GM04503 (cell line): ENCODE measurements at regions not wholly inside any gene's neighbourhood (a gene's known extent, or its start where the extent isn't known, plus 50 kb on each side); places are given as distances from the start of the nearest gene placed in this dataset.
"Not testable (repeated sequence)": the region's sequence is repeated elsewhere in the genome, so short reads cannot be mapped to it uniquely, and the experiment has no call there.

ENCODE experiments used
- DNase-seq: peaks from one replicate; pipeline ENCODE4 v3.0.0-alpha.2; 2012; ENCODE audit warnings: low read depth

DNA sequence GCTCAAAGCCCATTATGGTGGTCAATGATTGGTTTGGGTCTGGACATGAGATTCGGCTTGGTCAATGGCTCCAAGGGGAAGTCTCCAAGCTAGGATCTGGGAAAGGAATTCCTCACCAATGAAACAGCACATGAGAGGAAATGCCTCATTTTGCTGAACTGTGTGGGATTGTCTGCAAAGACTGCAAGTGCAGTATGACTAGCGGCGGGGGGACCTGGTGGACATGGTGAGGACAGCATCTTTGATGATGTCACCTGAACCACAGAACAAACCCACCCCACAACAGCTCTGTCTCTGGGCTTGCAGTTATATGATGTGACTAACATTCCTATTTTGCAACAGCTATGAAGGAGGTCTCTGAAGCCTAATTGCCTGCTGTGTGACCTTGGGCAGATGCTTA is 50.6 kb upstream of the NKD1 start:
- DNase-seq, result peak; percentile 38

DNA sequence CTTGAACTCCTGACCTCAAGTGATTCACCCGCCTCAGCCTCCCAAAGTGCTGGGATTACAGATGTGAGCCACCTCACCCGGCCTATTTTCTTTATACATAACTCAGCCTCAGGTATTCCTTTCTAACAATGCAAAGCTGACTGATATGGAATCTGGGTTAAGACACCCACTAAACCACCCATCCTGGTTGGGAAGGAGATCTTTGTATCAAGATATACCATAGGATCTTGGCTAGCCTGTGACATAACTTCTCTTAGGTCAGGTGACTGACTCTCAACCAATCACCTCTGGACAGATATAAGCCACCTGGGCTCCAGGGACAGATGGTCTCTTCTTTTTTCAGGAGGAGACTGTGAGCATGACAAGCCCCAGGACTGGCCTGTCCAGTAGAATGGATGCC is 51.2 kb upstream of the NKD1 start:
- DNase-seq, result no peak

DNA sequence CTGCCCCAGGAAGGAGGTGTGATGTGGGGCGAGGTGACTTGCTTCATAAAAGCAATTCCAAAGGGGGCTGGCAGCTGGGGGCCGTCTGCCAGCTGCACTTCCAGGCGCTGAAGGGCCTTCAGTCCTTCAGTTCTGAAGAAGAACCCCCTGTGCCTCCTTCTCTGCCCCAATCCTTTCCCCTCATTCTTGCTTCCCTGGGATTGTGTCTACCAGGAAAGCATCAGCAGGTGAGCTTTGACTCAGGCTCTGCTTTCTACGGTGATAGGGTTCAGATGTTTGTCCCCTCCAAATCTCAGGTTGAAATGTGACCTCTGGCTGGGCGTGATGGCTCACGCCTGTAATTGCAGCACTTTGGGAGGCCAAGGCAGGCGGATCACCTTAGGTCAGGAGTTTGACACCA is 52.5 kb upstream of the NKD1 start:
- DNase-seq, result no peak

DNA sequence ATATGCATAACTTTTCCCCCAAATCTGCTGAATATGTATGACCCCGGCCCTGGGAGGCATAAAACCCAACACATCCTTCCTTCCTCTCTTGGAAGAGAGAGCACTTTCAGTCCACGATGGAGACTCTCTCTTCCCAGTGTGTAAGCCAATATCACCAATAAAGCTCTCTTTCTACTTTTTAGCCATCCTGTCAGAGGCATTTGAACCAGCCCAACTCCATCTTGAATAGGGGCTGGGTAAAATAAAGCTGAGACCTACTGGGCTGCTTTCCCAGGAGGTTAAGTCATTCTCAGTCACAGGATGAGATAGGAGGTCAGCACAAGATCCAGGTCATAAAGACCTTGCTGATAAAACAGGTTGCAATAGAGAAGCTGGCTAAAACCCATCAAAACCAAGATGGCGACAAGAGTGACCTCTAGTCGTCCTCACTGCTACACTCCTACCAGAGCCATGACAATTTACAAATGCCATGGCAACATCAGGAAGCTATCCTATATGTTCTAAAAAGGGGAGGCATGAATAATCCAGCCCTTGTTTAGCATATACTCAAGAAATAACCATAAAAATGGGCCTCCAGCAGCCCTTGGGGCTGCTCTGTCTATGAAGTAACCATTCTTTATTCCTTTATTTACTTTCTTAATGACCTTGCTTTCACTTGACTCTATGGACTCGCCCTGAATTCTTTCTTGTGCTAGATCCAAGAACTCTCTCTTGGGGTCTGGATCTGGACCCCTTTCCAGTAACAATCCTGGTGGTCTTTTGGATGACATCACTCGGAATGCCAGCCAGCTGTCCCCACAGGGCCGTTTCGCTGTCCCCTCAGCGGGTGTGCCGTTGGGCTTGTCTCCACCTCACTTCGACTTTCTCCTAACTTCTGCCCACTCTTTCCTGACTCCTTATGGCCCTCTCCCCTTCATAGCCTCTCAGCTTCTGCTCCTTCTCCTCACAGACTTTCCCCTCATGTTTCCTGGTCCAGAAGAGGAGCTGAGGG is 53.4 kb upstream of the NKD1 start:
- no peak for DNase-seq

DNA sequence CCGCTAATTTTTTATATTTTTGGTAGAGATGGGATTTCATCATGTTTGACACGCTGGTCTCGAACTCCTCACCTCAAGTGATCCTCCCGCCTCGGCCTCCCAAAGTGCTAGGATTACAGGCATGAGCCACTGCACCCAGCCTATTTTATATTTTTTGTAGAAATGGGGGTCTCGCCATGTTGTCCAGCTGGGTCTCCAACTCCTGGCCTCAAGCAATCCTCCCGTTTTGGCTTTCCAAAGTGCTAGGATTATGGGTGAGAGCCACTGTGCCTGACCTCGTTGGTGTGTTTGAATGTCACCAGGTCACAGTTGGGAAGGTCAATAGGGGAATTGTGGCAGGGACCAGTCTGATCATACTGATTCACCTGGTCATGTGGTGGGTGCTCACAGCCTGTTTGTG is 56.7 kb upstream of the NKD1 start:
- no peak for DNase-seq

DNA sequence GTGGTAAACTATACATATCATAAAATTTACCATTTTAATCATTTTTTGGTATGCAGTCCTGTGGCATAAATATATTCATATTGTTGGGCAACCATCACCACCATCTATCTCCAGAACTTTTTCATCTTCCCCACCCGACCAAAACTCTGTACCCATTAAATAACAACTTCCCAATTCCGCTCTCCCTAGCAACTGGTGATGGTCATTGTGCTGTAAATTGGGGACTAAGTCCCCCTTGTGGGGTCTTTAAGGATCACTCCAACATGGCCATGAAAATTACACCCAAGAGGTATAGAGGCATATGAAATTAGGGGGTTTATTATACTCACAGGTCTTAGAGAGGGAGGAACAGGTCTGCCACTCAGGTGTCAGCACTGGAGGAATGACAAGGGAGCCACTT is 57.4 kb upstream of the NKD1 start:
- DNase-seq, result no peak

DNA sequence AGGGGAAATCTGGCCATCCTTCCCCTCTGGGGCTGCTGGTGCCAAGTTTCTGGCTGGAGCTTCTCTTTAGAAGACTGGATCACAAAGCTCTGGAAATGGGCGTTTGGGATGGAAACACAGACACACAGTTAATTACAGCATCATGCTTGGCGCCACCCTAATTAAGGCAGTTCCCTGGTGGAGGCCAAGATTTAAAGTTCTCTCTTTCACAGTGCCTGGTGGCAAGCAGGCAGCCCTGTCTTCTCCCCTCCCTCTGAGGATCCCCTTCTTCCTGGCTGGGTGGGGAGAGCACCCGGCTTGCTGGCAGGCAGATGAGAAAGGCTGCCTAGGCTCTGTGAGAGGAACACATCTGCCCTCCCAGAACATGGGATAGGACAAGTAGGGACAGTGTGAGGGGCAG is 59.0 kb upstream of the NKD1 start:
- DNase-seq, result no peak

DNA sequence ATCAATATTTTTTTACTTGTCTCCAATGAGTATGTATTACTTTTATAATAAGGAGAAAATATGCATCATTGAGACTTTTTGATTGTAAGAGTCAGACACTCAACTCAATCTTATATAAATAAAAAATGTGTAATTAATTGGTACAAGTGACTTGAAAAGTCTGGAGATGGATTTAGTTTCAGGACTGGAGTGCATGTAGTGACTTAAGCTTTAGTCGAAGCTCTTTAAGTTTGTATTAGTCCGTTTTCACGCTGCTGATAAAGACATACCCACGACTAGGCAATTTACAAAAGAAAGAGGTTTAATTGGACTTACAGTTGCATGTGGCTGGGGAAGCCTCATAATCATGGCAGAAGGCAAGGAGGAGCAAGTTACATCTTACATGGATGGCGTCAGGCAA is 60.7 kb upstream of the NKD1 start:
- no peak for DNase-seq

DNA sequence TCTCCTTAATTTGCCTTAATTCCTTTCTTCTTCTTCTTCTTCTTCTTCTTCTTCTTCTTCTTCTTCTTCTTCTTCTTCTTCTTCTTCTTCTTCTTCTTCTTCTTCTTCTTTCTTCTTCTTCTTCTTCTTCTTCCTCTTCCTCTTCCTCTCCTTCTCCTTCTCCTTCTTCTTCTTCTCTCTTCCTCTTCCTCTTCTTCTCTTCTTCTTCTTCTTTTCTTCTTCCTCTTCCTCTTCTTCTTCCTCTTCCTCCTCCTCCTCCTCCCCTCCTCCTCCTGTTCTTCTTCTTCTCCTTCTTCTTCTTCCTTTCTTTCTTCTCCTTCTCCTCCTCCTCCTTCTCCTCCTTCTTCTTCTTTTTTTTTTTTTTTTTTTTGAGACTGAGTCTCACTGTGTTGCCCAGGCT is 62.0 kb upstream of the NKD1 start:
- DNase-seq, result not testable (repeated sequence)

DNA sequence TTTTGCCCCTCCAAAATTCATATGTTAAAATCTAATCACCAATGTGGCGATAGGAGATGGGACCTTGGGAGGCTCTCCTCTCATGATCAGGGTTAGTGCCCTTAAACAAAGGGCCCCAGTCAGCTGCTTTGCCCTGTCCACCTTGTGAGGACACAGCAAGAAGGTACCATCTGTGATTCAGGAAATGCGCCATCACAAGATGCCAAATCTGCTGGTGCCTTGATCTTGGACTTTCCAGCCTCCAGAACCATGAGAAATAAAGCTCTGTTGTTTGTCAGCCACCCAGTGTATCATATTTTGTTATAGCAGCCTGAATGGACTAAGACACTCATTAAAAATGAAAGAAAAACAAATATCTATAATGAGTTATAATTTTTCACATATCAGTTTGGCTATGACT is 63.0 kb upstream of the NKD1 start:
- DNase-seq, result no peak

DNA sequence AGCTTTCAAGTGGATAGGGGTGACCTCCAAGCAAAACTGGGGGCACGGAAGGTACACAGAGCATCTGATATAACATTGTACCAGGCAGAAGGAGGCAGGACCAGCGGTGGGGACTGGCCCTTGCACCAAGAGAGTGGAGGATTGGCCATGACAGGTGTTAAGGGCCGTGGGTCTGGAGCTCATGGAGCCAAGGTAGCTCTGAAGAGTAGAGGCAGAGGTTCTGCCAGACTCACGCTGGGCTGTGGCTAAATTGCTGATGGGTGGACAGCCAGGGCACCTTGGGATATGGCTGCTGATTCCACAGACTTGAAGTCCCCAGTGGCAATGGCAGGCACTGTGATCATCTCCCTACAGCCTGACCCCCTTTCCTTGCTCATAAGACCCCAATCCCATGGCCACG is 65.9 kb upstream of the NKD1 start:
- DNase-seq, result no peak

DNA sequence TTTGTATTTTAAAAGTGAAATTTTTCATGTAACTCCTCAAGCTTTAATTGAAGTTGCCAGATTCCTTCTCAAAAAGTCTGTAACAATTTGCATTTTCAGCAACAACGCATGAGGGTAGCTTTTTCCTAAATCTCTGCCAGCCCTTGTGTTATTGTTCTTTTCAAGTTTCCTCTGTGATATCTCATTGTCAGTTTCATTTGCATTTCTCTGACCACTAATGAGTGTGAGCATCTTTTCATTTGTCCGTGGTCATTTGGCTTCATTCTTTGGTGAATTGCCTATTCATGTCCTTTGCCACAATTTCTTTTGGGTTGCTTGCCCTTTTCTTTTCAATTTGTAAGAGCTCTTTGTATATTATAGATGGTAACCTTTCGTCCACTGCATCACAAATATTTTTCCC is 68.0 kb upstream of the NKD1 start:
- no peak for DNase-seq

DNA sequence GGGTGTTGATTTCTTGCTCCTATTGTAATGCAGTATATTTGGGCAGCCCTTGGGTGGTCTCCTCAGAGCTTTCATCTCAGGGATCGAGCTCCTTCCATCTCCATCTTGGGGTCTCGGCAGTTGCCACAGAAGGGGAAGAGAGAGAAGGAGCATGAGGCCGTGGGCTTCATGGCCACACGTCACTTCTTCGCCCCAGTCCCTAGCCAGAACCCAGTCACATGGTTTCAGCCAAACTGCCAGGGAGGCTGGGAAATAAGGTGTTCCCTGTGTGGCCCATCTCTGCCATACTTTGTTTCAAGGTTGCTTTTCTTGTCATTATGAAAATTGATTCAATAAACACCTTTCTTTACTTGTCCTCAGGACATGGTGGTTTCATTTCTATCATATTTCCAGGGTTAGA is 68.4 kb upstream of the NKD1 start:
- DNase-seq, result no peak

DNA sequence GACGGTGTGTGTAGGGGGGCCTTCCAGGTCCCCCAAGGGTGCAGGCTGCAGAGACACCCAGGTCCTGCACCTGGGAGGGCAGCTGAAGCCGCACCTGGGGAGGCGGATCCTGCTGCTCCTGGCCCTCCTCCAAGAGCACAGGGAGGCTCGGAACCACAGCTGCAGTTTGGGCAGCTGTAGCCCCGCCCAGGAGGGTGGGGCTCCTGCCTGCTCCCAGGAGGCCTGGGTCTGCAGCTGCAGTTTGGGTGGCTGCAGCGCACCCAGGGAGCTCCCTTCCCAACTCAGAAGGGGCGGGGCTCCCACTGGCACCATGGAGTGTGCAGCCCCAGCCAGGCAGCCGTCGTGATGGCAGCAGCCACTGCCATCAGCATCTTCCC is 69.4 kb upstream of the NKD1 start:
- no peak for DNase-seq

DNA sequence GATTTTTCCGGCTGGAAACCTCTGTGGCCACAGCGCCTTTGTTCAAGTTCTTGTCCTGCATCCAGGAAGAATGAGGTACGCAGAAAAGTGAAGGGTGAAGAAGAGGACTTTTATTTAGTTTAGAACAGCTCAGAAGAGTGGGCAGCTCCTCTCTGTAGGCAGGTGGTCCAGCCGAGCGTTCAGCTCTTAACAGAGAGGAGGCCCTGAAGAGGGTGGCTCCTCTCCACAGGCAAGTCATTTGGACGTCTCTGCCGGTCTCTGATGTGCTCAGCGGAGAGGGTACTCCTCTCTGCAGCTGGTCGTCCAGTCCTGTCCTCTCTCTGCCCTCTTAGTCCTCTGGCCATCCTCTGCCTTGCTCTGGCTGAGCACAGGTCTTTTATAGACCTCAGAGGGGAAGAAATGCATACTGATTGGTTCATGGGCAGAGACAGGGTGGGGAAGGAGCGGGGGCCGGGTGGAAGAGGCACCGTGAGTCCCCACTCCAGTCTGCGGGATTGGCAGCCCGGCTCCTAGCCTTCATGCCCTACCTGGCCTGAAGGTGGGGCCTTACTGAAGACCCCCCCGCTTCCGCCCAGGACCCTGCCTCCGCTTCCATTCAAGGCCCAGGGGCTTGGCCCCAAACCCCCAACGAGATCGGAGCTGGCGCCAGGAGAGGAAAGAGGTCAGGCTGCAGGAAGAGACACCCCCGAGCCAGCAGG is 70.0 kb upstream of the NKD1 start:
- DNase-seq, result no peak

DNA sequence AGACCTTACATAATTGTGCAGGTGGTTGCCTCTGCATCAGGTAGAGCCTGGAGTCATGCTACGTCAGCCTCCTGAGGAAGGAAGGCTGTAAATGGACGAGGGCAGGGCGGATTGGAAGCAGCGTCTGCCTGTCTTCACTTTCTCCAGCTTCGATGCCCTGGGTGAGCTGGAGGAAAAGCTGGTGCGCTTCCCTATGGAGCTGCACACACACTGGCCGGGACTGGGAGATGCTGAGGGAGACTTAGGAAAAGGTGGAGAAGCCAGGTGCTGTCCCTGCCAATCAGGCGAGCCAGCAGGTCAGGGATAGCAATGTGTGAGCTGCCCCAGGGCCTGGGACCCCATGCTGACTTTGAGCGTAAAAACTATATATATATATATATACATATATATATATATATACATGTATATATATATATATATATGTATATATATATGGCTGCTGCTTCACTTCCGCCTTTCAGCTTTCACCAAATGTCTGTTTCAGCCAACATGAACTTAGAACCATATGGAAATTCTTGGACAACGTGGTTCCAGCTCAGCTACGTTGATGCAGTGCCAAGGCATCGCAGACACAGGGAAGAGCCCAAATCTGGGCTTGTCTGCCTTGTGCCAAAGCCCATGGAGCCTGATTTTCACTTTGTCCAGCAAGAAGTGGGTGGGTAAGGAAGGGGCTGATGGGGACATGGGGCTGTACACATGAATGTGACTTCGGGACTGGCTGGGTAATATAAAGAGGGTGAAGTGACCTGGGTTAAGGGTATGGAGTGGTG is 71.5 kb upstream of the NKD1 start:
- DNase-seq, result no peak

DNA sequence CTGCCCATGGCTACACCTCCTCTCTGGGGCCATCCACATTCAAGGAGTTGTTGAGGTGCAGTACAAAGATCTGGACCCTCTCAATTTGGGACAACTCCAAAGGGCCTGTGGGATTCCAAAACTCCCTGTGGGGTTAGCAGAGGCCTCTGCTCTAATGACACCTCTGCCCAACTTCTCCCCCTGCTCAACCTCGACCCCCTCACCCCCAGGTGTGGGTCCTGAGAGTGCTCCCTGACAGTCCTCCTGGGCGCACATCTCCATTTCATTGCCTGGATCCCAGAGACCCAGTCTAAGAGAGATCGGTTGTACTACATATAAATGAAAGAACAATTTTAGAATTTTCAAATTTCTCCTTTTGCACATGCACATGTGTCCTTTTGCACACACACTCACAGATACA is 73.0 kb upstream of the NKD1 start:
- DNase-seq, result no peak

DNA sequence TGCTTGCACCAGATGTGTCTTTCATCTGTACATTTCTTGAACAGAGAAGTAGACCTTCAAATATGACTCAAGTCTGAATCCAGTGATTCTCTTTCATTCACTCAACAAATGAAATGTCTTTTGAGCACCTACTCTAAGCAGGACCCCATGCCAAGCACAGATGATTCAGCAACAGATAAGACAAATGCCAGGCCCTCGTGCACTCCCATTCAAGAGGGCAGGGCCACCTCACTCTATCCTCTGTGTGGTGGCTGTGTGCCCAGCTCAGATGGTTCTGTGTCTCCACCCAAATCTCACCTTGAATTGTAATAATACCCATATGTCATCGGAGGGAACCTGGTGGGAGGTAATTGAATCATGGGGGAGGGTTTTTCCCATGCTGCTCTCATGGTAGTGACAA is 74.1 kb upstream of the NKD1 start:
- DNase-seq, result no peak

DNA sequence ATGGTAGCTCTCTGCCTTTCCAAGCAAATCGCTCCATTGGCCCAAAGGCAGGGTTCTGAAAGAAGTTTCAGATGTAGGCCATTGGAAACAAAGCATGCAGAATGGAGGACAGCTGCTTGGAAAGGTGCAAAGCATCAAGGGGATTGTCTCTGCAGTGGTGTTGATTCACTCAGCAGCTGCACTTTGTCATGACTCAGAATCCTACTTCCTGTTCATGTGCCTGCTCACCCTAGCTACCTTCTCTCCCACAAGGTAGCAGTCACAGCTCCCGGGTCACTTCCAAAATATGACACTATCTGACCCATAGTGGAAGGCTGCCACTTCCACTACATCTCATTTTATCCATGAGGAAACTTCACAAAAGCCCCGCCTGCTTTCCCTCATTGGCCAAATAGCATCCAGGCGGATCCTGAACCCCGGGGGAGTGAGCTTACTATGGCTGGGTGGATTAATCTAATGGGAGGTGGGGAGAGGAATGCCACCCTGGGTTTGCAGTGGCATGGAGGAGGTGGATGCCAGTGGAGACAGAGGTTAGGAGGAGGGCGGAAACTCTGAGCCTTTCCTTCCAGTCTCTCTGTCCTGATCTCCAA is 74.7 kb upstream of the NKD1 start:
- no peak for DNase-seq

DNA sequence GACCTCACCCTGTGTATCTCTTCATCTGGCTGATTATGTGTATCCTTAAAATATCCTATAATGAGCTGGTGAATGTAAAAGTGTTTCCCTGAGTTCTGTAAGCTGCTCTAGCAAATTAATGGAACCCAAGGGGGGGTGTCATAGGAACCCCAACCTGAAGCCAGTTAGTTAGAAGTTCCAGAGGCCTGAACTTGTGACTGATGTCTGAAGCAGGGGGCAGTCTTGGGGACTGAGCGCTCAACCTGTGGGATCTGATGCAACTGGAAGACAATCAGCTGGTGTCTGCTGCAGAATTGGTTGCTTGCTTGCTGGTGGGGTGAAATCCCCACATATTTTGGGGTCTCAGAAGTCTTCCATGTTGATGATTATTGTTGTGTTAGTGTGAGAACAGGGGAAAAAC is 75.7 kb upstream of the NKD1 start:
- DNase-seq, result no peak

DNA sequence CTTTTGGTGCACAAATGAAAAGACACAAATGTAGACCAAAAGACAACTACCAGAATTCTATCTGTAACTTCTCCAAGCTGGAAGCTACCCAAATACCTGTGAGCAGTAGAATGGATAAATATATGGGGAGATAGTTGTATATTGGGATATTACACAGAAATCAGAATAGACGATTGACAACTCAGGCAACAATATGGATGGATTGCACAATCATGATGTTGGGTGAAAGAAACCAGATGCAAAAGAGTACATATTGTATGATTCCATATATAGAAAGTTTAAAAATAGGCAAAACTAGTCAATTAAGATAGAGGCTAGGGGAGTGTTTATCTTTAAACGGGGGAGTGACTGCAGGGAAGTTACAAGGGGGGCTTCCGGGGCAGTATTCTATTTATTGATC is 77.5 kb upstream of the NKD1 start:
- no peak for DNase-seq

DNA sequence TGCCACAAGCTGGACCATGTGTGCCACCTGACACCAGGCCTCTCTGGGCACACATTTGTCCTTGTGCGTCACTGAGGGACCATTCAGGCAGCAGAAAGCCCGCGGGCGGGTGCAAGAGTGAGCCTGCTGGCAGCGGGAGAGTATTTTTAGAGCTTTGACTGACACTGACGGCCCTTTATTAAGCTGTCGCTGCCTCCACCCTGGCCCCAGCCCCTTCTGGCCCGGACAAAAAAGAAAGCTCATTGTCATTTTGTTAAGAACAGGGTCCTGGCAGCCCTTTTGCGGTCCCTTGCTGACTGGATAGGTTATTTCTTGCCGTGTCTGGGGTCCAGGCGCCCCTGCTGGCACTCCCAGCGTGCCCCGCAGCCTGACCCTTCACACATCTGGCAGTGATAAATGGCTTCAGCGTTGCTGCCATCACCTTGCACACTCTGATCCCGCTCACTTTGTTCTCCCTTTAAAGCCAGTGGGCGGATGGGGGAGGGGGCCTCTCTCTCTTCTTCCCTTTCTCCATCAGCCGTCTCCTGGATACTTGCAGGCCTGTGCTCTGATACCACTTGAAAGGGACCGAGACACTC is 78.4 kb upstream of the NKD1 start:
- no peak for DNase-seq
